ENCODE measurements at regions not wholly inside any gene's neighbourhood (a gene's known extent, or its start where the extent isn't known, plus 50 kb on each side); places are given as distances from the start of the nearest gene placed in this dataset.

DNA sequence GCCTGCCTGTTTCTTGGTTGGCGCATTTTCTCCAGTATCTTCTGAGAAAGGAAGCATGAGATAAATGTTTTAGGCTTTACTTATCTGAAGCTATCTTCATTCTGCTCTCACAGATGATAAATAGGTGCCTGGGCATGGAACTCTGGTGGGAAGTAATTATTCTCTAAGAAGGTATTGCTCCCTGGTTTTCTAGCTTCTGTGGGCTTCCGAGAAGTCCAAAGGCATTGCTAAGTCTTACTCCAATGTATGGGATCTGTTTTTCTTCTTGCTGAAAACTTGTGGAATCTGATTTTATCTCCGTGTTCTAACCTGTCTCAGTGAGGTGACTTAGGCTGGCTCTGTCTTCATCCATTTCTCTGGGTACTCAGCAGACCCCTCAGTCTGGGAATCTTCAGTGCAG lies 224.4 kb upstream of the HS6ST1 start:
- DNase-seq, result no peak

- no peak for DNase-seq
Measured at GRCh38 chr2:128543646-128544045, 225.0 kb upstream of the HS6ST1 start.

GRCh38 chr2:128544321-128545037 lies 225.8 kb upstream of the HS6ST1 start:
- no peak for DNase-seq

DNA sequence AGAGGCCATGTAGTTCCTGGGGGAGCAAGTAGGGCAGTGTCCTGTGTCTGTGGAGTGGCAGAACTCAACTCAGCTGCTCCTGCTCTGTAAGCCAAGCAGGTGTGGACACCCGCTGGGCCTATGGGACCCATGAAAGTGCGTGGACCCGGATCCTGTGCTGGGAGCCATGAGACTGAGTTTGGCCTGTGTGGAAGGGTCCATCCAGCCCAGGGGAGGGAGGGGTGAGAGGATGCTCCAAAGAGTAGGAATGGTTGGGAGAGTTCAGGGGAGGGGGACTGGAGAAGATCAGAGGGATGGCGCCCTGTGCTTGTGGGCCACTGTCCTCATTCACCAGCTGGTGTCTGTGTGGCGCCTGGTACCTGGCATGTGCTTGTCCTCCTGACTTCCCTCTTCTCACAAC lies 226.4 kb upstream of the HS6ST1 start:
- DNase-seq, result no peak

DNA sequence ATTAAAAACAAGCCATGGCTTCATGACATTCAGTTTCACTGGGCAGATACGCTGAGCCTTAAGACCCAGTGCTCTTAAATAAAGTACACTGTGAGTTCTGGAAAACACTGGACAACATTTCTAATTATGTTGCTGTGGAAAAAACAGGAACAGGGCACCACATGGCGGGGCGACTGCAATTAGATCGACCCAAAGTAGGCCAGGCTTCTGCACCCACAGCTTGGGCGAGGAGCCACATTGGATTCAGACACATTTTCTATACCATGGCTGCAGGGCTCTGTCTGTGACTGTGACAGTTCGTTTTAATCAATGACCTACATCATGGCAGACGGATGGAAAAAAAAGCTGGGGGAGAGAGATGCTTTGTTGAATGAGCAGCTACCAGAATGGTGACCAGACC lies 227.2 kb upstream of the HS6ST1 start:
- no peak for DNase-seq

DNA sequence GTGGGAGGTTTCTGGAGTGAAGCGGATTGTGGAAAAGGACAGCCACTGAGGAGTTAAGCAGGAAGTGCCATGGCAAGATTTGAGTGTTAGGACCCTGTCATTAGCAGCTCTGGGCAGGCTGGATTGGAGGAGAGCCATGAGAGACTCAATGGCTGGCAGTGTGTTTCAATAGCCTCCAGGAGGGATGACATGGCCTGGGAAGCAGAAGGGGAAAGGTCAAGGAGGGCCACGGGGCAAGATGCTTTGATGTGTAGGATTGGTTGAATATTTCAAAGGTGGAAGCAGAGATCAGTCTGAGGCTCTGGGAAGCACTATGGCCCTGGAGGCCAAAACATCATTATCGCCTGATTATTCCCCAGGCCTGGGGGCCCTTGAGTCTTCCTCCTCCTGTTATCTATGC lies 229.0 kb upstream of the HS6ST1 start:
- DNase-seq, result no peak

GRCh38 chr2:128548461-128548891 lies 229.8 kb upstream of the HS6ST1 start:
- no peak for DNase-seq

DNA sequence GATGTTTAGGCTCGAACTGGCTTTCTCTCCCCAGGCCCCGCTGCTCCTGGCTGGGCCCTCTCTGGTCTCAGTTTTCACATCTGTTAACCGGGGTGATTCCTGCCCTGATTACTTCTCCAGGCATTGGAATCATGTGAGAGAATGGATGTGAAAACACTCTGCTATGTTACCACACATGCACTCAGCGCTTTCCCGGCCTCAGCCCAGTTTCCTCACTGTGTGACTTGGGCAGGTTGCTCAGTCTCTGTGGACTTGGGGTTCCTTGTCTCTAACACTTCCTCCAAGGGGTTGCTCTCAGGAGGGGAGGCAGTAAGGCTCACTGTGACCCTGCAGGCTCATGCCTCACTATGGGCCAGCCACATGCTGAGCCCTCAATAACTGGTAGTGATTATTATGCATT lies 230.4 kb upstream of the HS6ST1 start:
- DNase-seq, result no peak

DNA sequence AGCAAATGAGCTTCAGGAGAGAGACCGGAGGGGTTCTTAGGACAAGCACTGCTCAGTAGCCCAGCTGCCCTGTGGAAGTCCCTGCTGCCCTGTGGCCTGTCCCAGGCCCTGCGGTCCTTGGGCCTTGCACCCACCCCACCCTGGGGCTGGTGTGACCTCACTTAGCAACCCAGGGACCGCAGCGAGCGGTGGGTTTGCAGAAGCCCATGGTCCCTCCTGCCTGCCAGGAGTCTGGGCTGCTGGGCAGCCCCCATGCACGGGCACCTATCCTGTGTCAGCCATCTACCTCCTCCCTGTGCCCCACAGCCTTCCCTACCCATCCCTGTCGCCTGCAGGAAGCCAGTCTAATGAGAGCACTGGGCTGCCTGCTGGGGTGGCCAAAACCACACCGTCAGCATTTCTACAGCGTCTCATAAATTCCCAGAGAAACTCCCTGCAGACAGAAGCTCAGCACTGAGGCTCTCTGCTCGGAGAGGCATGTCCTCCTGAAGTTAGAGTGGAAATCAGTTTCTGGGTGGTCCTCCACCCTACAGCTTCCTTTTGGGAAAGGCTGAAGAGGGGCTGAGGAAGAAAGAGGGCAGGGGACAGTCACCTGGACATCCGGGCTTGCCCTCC lies 231.1 kb upstream of the HS6ST1 start:
- no peak for DNase-seq

DNA sequence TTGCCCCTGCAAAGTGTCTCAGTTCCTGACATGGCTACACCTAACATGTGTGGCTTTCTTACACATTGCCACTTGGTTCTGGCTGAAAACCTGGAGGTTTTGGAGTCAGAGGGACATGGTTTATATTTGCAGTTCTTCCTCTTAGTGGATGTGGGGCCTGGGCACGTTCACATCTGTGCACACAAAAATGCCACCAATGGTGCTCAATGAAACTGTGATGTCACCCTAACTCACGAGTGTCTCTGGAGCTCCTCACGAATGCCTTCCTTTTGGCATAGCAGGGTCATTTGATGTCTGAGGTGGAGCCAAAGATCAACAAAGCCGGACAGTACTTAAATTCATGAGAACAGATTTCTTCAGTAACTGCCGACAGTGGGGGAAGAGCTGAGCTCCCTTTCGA lies 231.7 kb upstream of the HS6ST1 start:
- DNase-seq, result no peak

DNA sequence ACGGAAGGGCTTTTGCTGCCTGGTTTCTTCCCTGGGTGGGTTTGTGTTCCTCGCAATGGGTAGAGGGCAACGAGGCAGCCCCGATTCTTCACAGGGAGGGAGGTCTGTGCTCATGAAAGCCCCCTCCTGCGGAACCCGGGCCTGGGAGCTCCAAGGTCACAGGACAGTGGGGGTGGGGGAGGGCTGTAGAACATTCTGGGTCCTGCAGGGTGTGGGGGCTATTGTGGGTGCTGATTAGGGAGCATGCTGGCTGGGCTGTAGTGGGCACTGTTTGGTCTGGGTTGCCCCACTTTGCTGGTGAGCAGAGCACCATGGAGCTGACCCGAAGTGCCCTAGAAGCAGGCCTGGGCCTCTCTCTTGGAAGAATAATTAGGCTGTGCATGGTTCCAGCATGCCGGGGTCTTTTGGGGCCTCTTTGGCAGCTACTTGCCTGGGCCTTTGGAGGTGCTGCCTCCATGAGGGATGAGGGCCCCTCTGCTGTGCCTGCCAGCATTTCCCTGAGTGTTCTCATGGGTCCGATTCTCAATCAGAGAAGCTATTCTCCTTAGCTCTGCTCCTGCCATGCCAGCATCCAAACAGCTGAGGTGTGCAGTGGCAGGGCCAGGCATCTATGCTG lies 232.2 kb upstream of the HS6ST1 start:
- no peak for DNase-seq

DNA sequence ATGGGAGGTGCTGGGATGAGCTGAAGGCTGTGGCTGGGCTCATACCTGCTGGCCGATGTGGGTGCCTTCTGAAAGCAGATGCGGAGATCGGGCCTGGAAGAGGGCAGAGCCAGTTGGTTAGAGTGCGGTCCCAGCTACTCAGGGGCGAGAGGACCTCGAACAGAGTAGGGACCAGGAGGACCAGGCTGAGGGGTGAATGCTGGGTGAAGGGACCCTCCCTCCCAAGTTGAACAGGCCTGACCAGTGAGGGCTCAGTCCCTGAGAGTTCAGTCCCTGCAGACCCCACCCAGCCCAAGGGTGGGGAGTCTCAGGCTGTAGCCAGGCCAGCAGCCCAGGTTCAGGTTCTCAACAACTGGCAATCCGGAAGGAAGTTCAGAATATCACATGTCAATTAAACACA lies 232.8 kb upstream of the HS6ST1 start:
- DNase-seq, result no peak

DNA sequence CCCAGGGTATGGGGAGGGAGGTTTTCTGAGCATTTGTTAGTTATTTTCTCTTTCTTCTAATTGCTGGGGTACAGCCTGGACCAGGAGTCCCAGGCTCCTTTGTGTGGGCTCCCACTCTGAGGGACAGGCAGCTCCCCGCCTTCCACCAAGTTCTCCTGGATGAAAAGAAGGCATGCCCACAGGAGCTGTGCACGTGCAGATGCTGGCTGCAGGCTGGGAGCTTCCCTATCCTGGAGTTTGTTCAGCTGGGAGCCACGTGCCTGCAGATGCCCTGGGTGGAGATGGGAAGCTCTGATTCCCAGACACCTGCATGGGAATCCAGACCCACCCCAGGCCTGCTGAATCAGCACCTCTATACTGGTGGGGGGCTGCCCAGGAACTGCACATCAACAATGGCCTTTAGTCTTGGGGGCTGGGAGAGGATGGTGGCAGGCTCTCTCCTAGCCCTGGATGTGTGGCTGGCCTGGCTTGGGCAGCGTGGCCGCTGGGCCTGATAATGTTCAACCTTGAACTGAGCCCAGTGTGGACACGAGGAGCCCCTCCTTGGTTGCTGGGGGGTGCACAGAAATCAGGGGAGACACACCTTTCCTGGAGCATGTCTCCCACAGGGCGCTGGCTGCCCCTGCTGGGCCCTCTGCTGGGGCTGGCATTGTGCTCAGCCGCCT lies 233.6 kb upstream of the HS6ST1 start:
- no peak for DNase-seq

DNA sequence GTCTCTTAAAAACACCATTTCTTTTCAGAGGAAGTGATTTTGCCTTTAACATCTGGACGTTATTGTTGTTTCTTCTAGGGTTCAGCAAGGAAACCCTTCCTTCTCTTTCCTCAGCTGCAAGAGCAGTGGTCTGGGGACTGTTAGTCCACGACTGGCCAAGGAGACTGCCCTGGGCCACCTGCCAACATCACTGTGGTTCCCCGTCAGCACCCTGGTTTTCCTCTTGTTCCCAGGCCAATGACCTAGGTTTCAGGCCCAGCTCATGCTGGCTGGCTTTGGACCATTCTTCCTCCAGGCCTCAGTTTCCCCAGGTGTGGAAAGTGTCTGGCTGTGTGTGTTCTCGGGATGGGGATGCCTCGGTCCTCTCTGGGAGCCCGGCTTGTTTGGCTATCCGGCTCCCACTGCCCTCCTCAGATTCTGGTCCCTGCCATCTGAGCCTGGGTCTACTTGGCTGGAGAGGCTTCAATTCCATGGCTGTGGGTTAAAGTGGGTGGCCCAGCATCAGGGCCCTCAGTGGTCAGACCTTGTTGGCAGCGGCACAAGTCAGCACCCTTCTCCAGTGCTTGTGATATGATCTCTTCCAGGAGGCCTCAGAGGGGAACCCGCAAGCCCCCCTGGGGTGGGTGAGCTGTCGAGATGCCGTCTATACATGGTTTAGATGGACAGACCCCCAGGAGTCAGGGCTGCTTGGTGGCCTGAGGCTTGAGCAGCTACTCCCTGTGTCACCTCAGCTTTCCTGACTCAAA lies 234.3 kb upstream of the HS6ST1 start:
- no peak for DNase-seq

DNA sequence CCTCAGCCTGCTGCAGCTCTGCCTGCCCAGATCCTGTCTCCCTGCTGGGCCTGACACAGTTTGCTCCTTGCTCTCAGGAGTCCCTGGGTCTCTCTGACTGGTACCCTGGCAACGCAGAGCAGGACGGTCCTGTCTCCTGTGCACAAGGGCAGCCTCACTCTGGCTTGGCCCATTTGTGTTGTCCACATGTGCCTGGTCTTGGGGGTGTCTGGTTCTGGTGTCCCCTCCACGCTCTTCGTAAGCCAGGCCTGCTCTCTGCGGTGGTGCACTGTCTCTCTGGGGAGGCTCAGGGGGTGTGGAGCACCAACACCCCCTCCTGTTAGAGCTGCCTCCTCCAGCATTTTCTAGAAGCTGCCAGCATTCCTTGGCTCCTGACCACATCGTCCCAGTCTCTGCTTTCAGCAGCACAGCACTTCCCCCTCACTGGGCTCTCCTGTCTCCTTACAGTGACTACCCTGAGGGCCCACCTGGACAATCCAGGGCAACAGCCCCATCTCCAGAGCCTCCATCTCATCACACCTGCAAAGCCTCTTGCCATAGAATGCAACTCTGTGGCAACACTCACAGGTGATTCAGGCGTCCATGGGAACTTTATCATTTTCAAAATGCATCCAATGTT lies 235.6 kb upstream of the HS6ST1 start:
- no peak for DNase-seq

DNA sequence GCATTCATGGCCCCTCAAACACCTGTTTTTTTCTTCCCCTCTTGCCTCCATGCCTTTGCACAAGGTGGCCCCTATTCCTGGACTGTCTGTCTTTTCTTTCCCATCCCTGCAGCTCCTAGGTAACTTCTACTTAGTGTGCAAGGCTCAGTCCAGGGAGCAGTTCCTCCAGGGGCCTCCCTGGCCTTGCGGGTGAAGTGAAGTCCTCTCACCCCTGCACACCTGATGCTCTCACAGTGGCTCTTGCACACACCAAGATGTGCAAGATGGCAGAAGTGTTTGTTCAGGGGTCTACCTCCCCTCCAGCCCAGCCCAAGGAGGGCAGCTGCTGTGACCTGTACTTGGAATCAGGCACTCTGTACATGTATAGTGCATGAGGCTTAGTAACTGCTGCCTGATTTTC lies 236.8 kb upstream of the HS6ST1 start:
- no peak for DNase-seq

DNA sequence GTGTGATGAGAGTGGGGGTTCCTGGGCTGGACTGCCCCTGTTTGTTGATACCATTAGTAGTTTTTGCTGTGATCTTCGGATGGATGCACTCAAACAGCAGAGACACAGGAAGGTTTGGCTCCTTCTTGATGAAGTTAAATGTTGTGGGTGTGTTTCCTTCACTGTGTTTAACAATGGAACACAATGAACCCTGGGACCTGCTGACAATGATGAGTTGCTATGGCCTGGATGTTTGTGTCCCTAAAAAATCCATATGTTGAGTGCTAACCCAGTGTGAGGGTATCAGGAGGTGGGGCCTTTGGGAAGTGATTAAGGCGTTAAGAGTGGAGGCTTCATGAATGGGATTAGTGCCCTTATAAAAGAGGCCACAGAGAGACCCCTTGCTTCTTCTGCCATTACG lies 237.4 kb upstream of the HS6ST1 start:
- no peak for DNase-seq

DNA sequence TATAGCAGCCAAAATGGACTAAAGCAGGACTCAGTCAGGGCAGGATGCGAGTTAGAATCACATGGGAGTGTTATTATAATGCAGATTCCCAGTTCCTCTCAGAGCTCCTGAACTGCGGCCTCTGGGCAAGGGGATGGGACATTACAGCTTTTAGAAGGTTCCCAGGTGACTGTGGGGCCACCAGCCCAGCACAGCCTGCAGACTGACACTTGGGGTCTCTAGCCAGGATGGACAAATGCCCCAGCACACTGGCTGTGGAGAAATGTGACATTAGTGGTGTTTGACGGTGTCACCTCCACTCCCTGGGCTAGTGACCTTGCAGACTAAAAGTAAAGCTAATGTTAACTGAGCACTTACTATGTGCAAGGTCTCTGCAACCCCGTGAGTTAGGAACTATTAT lies 238.0 kb upstream of the HS6ST1 start:
- DNase-seq, result no peak

DNA sequence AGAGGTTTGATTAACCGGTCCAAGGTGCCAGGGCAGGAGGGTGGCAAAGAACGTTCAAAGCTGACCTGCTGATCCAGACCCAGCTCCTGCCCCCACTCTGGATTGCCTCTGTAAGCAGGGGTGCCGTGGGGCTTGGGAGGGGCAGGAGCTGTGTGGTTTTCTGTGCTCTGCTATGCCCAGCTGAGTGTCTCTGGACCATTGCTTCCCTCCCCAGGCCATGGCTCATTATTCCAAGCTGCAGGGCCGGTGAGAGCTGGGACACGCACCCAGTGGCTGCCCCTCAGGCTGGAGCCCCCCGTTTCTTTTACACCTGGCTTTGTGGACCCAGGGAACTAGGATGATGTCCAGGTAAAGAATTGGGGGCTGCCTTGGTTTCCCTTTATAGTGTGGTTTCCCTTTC lies 238.4 kb upstream of the HS6ST1 start:
- no peak for DNase-seq

GRCh38 chr2:128557831-128558241 lies 239.2 kb upstream of the HS6ST1 start:
- DNase-seq, result no peak

DNA sequence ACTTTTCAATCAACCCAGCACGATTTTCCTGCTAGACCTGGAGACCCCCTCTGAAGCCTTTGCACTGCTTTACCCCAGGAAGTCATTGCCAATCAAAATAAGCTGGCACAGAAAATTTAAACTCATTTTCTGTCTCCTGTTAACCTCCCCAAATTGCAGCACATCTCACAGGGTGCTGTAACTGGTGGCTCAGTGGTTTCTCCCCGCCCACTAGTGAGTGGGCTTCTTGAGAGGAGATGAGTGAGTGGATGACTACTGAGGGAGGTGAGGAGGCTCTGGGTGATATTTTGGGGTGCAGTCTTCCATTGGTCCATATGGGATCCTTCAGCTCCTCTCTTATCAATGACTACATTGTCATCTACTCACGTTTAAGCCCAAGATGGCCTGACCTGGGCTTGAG lies 239.8 kb upstream of the HS6ST1 start:
- no peak for DNase-seq

- no peak for DNase-seq
Measured at GRCh38 chr2:128558895-128559532, 240.3 kb upstream of the HS6ST1 start.

All from NCI-H2171 treated with DMSO at 0.1 percent for 48 hours (cell line).